A673 (cell line): ENCODE measurements at regions not wholly inside any gene's neighbourhood (a gene's known extent, or its start where the extent isn't known, plus 50 kb on each side); places are given as distances from the start of the nearest gene placed in this dataset.
A peak's percentile ranks its signal among the peaks of the same experiment; 100 is the strongest.

Experiments
- BruUV-seq: library from RNA; stranded (reverse); fragments of 400-500 nt; replicated peaks from 2 replicates; lab custom pipeline; 2021; lab: Mats Ljungman, UMichigan
- CTCF ChIA-PET: fragments of 300-600 bp; sonication (Branson Sonifier 250); formaldehyde crosslinking; loops from one replicate; lab custom pipeline; 2022; ENCODE audit warnings: antibody characterized with exemption; lab: Charles Lee
- POLR2A ChIA-PET: fragments of 300-600 bp; sonication (Branson Sonifier 250); formaldehyde crosslinking; loops from one replicate; lab custom pipeline; 2022; ENCODE audit warnings: antibody characterized with exemption; ENCODE audit not compliant: low non-redundant PET; lab: Charles Lee
- DNase-seq: peaks from one replicate; pipeline ENCODE4 v3.0.0-alpha.2; 2015; ENCODE audit warnings: low spot score
- H3K27ac ChIP-seq: fragments of 200-600 bp; sonication (generic); 2 replicates; pipeline ENCODE4 v1.5.1; 2016; ENCODE audit warnings: mixed run types, low read depth, mild to moderate bottlenecking, mixed read lengths, antibody characterized with exemption, low read length; ENCODE audit not compliant: poor library complexity, severe bottlenecking
- H3K27me3 ChIP-seq: fragments of 200-600 bp; sonication (generic); replicated peaks from 2 replicates; pipeline ENCODE4 v1.6.1; 2017; ENCODE audit warnings: mixed run types, low read depth, mild to moderate bottlenecking, mixed read lengths, antibody characterized with exemption, low read length; ENCODE audit not compliant: insufficient read depth, poor library complexity
- H3K36me3 ChIP-seq: fragments of 200-600 bp; sonication (generic); 2 replicates; pipeline ENCODE4 v1.6.1; 2016; ENCODE audit warnings: mixed run types, mild to moderate bottlenecking, mixed read lengths, antibody characterized with exemption, low read length; ENCODE audit not compliant: insufficient read depth, poor library complexity, severe bottlenecking
- H3K4me1 ChIP-seq: fragments of 200-600 bp; sonication (generic); 2 replicates; pipeline ENCODE4 v1.6.1; 2017; ENCODE audit warnings: mixed run types, mild to moderate bottlenecking, mixed read lengths, antibody characterized with exemption, low read length; ENCODE audit not compliant: insufficient read depth, poor library complexity, severe bottlenecking
- H3K4me3 ChIP-seq: fragments of 200-600 bp; sonication (generic); 2 replicates; pipeline ENCODE4 v1.5.1; 2016; ENCODE audit warnings: low read depth, mixed run types, mild to moderate bottlenecking, mixed read lengths, low read length; ENCODE audit not compliant: poor library complexity, severe bottlenecking
- H3K9me3 ChIP-seq: fragments of 200-600 bp; sonication (generic); 2 replicates; pipeline ENCODE4 v1.6.1; 2016; ENCODE audit warnings: mixed run types, low read depth, mild to moderate bottlenecking, mixed read lengths, antibody characterized with exemption, low read length; ENCODE audit not compliant: poor library complexity, severe bottlenecking
- EZH2 ChIP-seq: fragments of 200-600 bp; sonication (generic); IDR thresholded peaks from 2 replicates; pipeline ENCODE4 v1.6.1; 2017; ENCODE audit warnings: borderline replicate concordance, low read depth, mild to moderate bottlenecking, mixed read lengths, antibody characterized with exemption, low read length; ENCODE audit not compliant: poor library complexity, severe bottlenecking
- intact Hi-C: fragments of 100-400 bp; cut with micrococcal nuclease; formaldehyde crosslinking; loops from one replicate; pipeline ENCODE4 v1.10.0; 2022; ENCODE audit not compliant: unreplicated experiment
- TF ChIP-seq, protein P1 (sequence below): fragments of 300-800, 200-600 bp; sonication (generic); conservative IDR thresholded peaks from 2 replicates; pipeline ENCODE4 v1.5.1; 2017; ENCODE audit warnings: low read depth, mild to moderate bottlenecking, antibody characterized with exemption, low read length, moderate library complexity, mixed read lengths

DNA sequence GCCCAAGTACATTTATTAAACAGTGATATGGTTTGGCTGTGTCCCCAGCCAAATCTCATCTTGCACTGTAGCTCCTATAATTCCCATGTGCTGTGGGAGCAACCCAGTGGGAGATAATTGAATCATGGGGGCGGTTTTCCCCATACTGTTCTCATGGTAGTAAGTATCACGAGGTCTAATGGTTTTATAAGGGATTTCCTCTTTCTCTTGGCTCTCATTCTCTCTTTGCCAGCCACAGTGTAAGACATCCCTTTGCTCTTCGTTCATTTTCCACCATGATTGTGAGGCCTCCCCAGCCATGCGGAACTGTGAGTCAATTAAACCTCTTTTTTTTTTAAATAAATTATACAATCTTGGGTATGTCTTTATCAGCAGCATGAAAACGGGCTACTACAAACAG, 228.0 kb upstream of the TP63 start:
- peak; percentile 54 for DNase-seq
- no peaks in the 10 kb centered on the region for H3K9me3 ChIP-seq
- intact Hi-C loops: no loop called here
- POLR2A ChIA-PET: no interaction called here
- H3K36me3 ChIP-seq: no peaks in the 10 kb centered on the region
- no TSS peak for BruUV-seq
- H3K4me3 ChIP-seq: peak overlapping the region; percentile 11
- peaks cover 5% of the 10 kb centered on the region for H3K4me1 ChIP-seq
- no peaks in the 10 kb centered on the region for H3K27me3 ChIP-seq
- CTCF ChIA-PET: no interaction called here
- no peak for TF ChIP-seq EZH2
- TF ChIP-seq, protein P1, sequence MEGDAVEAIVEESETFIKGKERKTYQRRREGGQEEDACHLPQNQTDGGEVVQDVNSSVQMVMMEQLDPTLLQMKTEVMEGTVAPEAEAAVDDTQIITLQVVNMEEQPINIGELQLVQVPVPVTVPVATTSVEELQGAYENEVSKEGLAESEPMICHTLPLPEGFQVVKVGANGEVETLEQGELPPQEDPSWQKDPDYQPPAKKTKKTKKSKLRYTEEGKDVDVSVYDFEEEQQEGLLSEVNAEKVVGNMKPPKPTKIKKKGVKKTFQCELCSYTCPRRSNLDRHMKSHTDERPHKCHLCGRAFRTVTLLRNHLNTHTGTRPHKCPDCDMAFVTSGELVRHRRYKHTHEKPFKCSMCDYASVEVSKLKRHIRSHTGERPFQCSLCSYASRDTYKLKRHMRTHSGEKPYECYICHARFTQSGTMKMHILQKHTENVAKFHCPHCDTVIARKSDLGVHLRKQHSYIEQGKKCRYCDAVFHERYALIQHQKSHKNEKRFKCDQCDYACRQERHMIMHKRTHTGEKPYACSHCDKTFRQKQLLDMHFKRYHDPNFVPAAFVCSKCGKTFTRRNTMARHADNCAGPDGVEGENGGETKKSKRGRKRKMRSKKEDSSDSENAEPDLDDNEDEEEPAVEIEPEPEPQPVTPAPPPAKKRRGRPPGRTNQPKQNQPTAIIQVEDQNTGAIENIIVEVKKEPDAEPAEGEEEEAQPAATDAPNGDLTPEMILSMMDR: no peak
- no peak overlapping the region for H3K27ac ChIP-seq

DNA sequence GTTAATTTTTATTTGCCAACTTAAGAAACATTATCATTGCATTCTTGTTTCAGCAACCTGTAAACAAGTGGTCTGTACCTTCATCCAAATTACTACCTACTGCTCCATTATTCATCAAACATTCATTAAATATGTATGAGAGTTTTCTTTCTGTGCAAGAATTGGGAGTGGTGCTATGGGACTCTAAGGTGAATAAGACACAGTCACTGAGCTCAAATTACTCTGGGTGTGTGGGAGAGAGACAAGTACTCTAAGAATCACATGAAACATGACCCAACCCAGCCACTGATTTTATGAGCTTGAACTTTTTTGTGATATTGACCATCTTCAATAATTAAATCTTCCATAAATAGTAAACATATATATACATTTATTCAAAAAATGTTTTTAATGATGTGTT, 227.2 kb upstream of the TP63 start:
- Histone ChIP-seq H3K27ac (no peak overlapping the region), H3K36me3 (no peaks in the 10 kb centered on the region), H3K4me3 (peak overlapping the region; percentile 11), H3K4me1 (peaks cover 5% of the 10 kb centered on the region), H3K9me3 (no peaks in the 10 kb centered on the region), H3K27me3 (no peaks in the 10 kb centered on the region)
- POLR2A ChIA-PET: interaction anchor here (0.6 kb wide), 1 partner anchor 73 kb away, joined by 3 read pairs; no protein-coding TSS in a partner anchor
- CTCF ChIA-PET: no interaction called here
- no peak for DNase-seq
- TF ChIP-seq, protein P1: no peak
- no peak for TF ChIP-seq EZH2
- intact Hi-C loops: no loop called here
- BruUV-seq: no TSS peak

DNA sequence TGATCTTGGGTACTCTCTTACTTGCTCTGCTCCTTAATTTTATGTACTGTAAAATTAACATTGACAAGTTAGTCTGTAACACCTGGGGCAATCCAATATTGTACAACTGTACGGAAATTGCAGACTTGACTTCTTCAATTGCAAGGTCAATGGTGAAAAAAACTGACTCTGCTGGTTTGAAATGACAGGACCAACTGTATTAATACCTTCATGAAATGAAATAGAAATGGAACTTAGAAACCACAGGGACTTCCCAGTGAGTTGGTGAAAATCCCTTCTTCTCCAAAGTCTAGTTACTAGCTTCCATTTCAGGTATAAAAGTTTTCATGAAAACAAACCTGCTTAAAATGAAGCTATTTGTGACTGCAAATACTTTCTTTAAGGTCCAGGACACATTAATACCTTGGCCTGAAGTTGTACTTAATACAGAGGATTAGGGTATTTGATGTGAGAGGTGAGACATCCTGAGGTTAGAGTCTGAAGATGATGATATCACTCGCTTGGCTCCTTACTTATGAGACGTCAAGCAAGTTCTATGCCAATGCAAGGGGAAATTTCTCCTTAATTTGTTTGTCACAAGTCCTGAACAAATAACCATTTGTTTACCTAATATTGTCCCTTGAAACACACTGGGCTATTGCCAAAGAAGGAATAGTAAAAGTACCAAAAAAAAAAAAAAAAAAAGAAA, 226.2 kb upstream of the TP63 start:
- no peak overlapping the region for H3K27ac ChIP-seq
- intact Hi-C loops: loop anchor here (5.0 kb wide), 1 partner anchor 133 kb away; no protein-coding TSS in a partner anchor
- BruUV-seq: no TSS peak
- CTCF ChIA-PET: no interaction called here
- H3K36me3 ChIP-seq: no peaks in the 10 kb centered on the region
- no peak for TF ChIP-seq EZH2
- TF ChIP-seq, protein P1: no peak
- no peak for DNase-seq
- POLR2A ChIA-PET: interaction anchor here (0.6 kb wide), 1 partner anchor 72 kb away, joined by 3 read pairs; no protein-coding TSS in a partner anchor
- no peak overlapping the region for H3K4me3 ChIP-seq
- no peaks in the 10 kb centered on the region for H3K27me3 ChIP-seq
- H3K9me3 ChIP-seq: no peaks in the 10 kb centered on the region
- H3K4me1 ChIP-seq: peaks cover 5% of the 10 kb centered on the region
